ENCODE measurements at regions not wholly inside any gene's neighbourhood (a gene's known extent, or its start where the extent isn't known, plus 50 kb on each side); places are given as distances from the start of the nearest gene placed in this dataset.

- intact Hi-C loops (cut with micrococcal nuclease): loop anchor here in 1 of 2 donors (10.0 kb wide), 1 partner anchor 777 kb away; no protein-coding TSS in a partner anchor
- Histone ChIP-seq H3K27me3 (ENCODE audit: control insufficient read depth in 2 of 2, insufficient read depth in 2 of 2, low read length in 2 of 2) (no peaks in the 10 kb centered on the region), H3K36me3 (replicated peaks in 1 of 2; ENCODE audit: control insufficient read depth in 1 of 2, insufficient read depth in 2 of 2, low read length in 2 of 2) (no peaks in the 10 kb centered on the region), H4K20me1 (ENCODE audit: insufficient read depth, low read length) (no peaks in the 10 kb centered on the region), H3K4me2 (replicated peaks; ENCODE audit: extremely low read depth, low read length, poor library complexity, severe bottlenecking) (no peak overlapping the region), H3K27ac (ENCODE audit: low read depth in 1 of 2, low read length in 2 of 2) (no peak overlapping the region), H3K4me1 (ENCODE audit: control insufficient read depth in 1 of 2, insufficient read depth in 2 of 2, low read length in 2 of 2) (no peaks in the 10 kb centered on the region), H3K79me2 (ENCODE audit: insufficient read depth, low read length) (no peaks in the 10 kb centered on the region), H2AFZ (ENCODE audit: insufficient read depth, low read depth, low read length, poor library complexity, severe bottlenecking) (no peak overlapping the region), H3K4me3 (replicated peaks in 1 of 3; ENCODE audit: low read depth in 2 of 3, low read length in 3 of 3) (no peak overlapping the region), H3K9ac (ENCODE audit: insufficient read depth, low read length, poor library complexity, severe bottlenecking) (no peak overlapping the region), H3K9me3 (replicated peaks in 1 of 2; ENCODE audit: control insufficient read depth in 1 of 2, insufficient read depth in 1 of 2, low read length in 2 of 2) (no peaks in the 10 kb centered on the region)
- peaks cover 1% of the 10 kb centered on the region for H3K4me1 Mint-ChIP-seq
- H3K27ac Mint-ChIP-seq: no peak overlapping the region
- no peak overlapping the region for H3K4me3 Mint-ChIP-seq
- TF ChIP-seq CTCF (IDR thresholded peaks at IDR 0.05): no peak
- H3K9me3 Mint-ChIP-seq: peaks cover 6 to 14% (median 11%) of the 10 kb centered on the region in 7 donors
- WGBS (ENCODE audit: insufficient coverage): 83% methylated on average over 1 of the region's 2 CpGs
- peaks cover 2 to 3% (median 3%) of the 10 kb centered on the region in 3 donors for H3K27me3 Mint-ChIP-seq (ENCODE audit: low read depth in 3 of 3)
- no peaks in the 10 kb centered on the region for H3K36me3 Mint-ChIP-seq
- DNase-seq: no peak
Measured at GRCh38 chr12:42677461-42677860, 87.9 kb upstream of the PRICKLE1 start.

GRCh38 chr12:42673535-42673934 lies 84.0 kb upstream of the PRICKLE1 start:
- Histone ChIP-seq H3K79me2 (ENCODE audit: insufficient read depth, low read length) (no peaks in the 10 kb centered on the region), H3K27ac (ENCODE audit: low read depth in 1 of 2, low read length in 2 of 2) (no peak overlapping the region), H4K20me1 (ENCODE audit: insufficient read depth, low read length) (no peaks in the 10 kb centered on the region), H3K9me3 (replicated peaks in 1 of 2; ENCODE audit: control insufficient read depth in 1 of 2, insufficient read depth in 1 of 2, low read length in 2 of 2) (no peaks in the 10 kb centered on the region), H2AFZ (ENCODE audit: insufficient read depth, low read depth, low read length, poor library complexity, severe bottlenecking) (no peak overlapping the region), H3K9ac (ENCODE audit: insufficient read depth, low read length, poor library complexity, severe bottlenecking) (no peak overlapping the region), H3K4me3 (replicated peaks in 1 of 3; ENCODE audit: low read depth in 2 of 3, low read length in 3 of 3) (no peak overlapping the region), H3K27me3 (ENCODE audit: control insufficient read depth in 2 of 2, insufficient read depth in 2 of 2, low read length in 2 of 2) (no peaks in the 10 kb centered on the region), H3K36me3 (replicated peaks in 1 of 2; ENCODE audit: control insufficient read depth in 1 of 2, insufficient read depth in 2 of 2, low read length in 2 of 2) (no peaks in the 10 kb centered on the region), H3K4me2 (replicated peaks; ENCODE audit: extremely low read depth, low read length, poor library complexity, severe bottlenecking) (no peak overlapping the region), H3K4me1 (ENCODE audit: control insufficient read depth in 1 of 2, insufficient read depth in 2 of 2, low read length in 2 of 2) (no peaks in the 10 kb centered on the region)
- 82% methylated on average over 2 of the region's 3 CpGs for WGBS (ENCODE audit: insufficient coverage)
- Mint-ChIP-seq H3K4me3 (no peak overlapping the region), H3K36me3 (no peaks in the 10 kb centered on the region), H3K27ac (no peak overlapping the region), H3K9me3 (peaks cover 5 to 17% (median 10%) of the 10 kb centered on the region in 7 donors), H3K4me1 (peaks cover 1% of the 10 kb centered on the region), H3K27me3 (ENCODE audit: low read depth in 3 of 3) (peaks cover 0 to 2% (median 0%) of the 10 kb centered on the region in 3 donors)
- DNase-seq: no peak
- TF ChIP-seq CTCF (IDR thresholded peaks at IDR 0.05): no peak
- intact Hi-C loops (cut with micrococcal nuclease): loop anchor here in 1 of 2 donors (10.0 kb wide), 1 partner anchor 781 kb away; no protein-coding TSS in a partner anchor
